HG03097 (cell line): ENCODE measurements at regions not wholly inside any gene's neighbourhood (a gene's known extent, or its start where the extent isn't known, plus 50 kb on each side); places are given as distances from the start of the nearest gene placed in this dataset.
"Not testable (repeated sequence)": the region's sequence is repeated elsewhere in the genome, so short reads cannot be mapped to it uniquely, and the experiment has no call there.

Experiments used
- ATAC-seq: cut with Tn5 transposase; IDR thresholded peaks from one replicate; pipeline ENCODE4 v1.9.1; 2021; ENCODE audit not compliant: unreplicated experiment, low FRiP score

DNA sequence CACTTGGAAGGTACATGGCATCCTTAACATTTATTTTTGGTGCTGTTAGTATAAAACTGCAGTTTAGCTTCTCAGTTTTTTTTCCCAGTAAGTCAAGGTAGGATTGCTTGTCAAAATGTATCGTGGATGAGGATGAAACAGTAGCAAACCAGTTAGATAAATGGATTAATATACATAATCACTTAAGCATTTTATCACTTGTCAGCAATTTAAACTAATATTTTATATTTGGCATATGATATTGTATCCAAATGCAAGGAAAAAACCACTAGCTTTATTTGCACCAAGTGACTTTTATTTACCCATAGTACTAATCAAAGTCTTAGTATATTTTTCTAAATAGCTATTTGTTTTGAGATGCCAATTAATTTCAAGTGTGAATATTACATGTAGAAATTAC is 137.7 kb upstream of the XIRP2 start:
- no peak for ATAC-seq

DNA sequence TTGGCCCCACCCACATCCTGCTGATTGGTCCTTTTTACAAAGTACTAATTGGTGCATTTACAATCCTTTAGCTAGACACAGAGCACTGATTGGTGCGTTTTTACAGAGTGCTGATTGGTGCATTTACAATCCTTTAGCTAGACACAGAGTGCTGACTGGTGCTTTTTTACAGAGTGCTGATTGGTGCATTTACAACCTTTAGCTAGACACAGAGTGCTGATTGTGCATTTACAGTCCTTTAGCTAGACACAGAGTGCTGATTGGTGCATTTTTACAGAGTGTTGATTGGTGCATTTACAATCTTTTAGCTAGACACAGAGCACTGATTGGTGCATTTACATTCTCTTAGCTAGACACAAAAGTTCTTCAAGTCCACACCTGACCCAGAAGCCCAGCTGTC is 144.2 kb upstream of the XIRP2 start:
- ATAC-seq = not testable (repeated sequence)

DNA sequence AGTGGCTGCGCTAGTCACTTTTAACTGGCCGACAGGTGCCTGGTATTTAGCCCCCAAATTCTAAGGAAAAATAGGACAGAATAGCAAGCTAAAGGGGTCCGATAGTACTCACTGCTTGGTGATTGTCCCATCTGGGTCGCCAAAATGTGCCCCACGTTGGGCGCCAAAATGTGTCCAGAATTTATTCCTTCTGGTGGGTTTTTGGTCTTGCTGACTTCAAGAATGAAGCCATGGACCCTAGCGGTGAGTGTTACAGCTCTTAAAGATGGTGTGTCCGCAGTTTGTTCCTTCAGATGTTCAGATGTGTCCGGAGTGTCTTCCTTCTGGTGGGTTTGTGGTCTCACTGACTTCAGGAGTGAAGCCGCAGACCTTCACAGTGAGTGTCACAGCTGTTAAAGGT is 144.8 kb upstream of the XIRP2 start:
- not testable (repeated sequence) for ATAC-seq

DNA sequence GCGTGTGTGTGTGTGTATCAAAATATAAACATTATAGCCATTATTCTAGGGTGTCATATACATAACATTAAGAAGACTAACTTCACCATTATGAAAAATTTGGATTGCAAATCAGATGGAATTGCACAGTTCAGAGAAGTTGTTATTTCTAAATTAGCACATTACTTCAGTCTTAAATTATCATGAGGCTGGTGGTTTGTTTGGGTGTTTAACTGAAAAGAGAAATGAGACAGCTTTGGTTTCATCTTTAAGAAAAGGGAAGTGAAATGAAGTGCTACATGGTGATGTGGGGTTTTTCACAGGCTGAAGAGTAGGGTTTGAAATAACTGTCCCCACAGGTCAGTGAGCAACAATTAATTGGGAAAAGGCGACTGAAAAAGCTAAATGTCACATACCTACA is 161.2 kb upstream of the XIRP2 start:
- ATAC-seq = peak; percentile 99

DNA sequence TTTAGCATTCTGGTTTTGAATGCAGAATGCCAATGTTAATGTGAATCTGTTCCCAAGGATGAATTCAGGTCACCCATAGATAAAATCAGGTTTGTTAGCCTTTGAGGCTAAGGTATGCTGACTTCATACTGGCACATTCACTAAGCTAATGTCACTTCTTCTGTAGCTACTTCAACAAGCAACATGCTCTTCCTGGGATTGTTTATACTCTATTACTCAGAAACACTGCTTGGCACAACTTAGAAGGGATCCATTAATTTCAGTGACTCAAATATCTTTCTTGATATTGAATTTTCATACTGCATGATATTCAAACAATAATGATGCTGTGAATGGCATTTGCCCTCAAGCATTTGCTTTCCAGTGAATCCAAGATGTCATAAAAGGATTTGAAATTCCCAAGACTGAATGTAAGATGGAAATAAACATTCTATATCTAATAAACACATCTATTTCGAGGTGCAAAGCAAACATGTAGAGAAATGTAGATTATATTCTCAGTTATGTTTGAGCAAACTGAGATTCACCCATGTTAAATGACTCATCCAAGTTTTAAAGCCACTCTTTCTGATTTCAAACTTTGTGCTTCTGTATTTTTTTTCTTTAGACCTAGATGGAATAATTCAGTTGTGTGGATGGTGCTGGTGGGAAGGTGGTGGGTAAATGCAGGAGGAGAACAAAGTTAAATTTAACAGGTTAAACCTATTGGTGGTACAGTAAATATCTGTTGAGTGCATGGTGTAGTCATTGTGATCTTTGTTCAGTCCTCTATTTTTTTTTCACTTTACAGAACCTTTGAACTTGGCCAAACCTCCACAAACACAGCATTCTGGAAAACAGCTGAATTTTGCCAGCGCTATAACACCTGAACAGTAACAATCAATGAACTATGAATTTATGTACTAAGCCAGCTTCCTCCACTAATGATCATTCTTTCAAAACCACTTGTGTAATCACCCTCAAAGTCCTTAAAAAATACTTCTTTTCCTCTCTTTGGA is 162.1 kb upstream of the XIRP2 start:
- ATAC-seq = peak; percentile 4

DNA sequence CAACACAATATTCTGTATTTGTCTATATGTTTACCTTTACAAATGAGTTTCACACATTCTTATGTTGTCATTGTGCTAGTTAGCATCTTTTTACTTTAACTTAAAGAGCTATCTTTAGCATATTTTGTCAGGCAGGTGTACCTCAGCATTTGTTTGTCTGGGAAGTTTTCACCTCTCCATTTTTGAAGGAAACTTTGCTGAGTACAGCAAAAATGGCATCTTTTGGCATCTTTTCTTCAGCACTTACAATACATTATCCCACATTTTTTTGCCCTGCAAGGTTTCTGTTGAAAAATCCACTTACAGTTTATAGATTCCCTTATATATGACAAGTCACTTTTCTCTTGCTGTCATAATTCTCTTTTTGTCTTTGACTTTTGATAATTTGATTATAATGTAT is 171.3 kb upstream of the XIRP2 start:
- no peak for ATAC-seq

DNA sequence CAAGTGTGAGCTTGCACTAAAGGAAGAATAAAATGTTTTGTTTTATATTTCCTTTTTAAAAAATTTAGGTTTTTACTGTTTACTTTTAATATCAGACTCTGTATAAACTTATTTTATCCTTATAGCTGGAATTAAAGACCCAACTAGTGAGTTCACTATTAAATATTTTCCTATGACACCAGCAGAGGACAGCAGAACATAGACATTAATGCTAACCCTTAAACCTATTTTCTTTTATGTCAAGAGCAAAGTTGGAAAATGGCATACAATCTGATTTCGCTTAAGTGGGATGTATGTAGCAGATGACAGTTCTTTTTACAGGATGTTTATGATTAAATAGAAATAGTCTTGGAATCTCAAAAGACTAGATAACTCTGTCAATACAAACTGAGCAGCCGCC is 188.2 kb upstream of the XIRP2 start:
- no peak for ATAC-seq

DNA sequence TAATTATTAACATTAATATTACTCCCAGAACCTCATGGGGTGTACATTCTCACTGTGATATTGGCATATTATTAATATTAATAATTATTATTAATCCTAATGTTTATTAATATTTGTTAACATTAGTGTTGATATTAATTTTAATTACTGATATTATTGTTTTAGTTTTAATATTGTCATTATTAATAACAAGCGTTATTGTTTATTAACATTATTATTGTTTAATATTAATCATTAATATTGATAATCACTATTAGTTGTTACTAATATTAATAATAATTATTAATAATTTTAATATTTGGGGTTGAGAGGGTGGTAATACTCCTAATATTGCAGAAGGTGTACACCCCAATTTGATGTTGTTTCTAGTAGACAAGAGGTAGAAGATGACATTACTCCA is 193.1 kb upstream of the XIRP2 start:
- no peak for ATAC-seq

DNA sequence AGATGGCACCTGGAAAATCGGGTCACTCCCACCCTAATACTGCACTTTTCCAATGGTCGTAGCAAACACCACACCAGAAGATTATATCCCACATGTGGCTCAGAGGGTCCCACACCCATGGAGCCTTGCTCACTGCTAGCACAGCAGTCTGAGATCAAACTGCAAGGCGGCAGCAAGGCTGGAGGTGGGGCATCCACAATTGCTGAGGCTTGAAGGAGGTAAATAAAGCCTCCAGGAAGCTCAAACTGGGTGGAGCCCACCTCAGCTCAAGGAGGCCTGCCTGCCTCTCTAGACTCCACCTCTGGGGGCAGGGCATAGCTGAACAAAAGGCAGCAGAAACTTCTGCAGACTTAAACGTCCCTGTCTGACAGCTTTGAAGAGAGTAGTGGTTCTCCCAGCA is 192.0 kb upstream of the SCN7A start:
- ATAC-seq = not testable (repeated sequence)

DNA sequence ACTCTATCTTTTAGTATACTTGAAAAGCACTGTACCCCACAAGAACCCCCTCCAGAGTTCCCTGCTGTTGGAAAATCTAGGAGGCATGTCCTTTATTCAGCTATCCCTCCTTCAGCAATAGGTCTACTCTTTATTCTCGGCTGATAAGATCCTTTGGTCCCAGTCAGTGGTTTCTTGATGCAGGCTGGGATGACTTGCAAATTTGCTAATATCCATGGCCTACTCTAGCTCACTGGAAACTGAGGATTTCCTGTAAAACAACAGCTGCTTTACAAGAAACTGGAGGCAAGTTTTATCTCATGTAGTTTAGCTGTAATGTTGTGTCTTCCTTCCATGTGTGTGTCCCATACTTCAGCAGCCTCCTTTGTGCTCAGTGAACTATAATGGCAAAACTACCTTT is 183.9 kb upstream of the SCN7A start:
- no peak for ATAC-seq

DNA sequence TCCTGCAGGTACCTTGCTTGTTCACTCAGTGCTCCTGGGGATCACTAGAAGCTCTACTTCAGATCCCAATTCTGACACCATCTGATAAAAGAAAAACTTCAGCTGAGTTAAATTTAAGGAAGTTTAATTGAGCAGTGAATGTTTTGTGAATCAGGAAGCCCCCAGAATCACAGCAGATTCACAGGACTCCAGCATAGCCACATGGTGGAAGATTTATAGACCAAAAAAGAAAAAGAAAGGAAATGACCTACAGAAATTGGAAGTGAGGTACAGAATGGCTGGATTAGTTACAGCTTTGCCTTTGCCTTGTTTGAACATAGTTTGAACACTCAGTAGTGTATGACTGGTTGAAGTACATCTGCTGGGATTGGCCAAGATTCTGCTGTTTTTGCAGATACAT is 182.7 kb upstream of the SCN7A start:
- no peak for ATAC-seq

DNA sequence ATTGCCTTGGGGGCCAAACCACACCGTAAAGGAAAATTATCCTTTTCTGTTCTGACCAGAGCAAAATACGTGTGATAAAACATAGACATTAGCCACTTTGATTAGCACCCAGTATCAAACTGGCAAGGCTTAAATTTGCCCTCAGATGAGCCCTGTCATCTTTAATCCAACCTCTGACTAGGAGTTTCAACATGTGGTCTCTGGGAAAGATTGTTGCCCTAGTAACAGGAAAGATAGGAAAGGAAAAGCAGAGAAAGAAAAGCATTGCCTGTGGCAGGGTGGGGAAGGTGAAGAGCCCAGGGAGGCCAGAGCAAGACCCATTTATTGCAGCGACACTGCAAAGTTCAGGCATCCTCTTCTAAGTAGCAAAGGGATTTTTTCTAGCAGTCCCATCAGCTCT is 181.5 kb upstream of the SCN7A start:
- ATAC-seq = no peak

DNA sequence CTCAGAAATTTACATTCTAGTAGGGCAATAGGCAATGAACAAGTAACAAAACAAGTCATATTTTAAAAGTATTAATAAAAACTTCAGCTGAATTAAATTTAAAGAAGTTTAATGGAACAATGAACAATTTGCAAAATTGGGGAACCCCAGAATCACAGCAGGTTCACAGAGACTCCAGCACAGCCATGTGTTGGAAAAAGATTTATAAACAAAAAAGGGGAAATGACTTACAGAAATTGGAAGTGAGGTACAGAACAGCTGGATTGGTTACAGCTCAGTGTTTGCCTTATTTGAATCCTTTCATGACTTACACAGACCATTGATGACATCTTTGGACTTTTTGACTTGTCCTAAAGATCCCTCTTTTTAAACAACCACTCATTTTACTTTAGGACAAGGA is 179.9 kb upstream of the SCN7A start:
- no peak for ATAC-seq

DNA sequence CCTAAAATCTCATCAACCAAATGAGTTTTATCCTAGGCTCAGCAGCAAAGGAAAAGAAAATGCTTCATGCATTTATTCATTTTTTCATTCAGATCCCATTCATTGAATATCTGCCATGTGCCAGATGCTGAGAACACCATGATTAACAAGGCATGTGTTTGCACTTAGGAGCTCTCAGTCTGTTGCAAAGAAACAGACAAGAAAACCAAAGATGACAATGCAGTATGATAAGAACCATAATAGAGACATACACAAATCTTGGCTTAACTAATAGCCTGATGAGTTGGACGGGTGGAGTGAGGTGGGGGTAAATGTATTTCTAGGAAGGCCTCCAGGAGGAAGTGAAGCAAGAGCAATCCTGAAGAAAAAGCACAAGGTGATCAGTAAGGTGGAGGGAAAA is 177.8 kb upstream of the SCN7A start:
- no peak for ATAC-seq

DNA sequence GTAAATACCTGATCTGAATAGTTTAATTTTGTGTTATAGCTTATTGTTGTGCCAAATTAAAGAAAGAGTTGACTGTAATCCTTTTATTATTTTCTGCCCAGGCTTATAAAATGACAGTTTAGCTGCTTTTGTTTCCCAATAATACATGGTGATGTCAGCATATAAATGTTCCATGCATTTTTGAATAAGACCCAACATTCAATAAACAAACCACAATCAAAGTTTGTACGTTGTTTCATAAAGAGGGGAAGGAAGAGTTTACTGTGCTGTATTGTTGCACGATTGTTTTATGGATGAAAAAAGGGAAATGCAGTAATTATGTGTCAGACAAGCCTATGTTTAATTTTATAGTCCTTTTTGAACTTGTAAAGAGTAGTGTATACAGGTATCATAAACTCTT is 177.2 kb upstream of the SCN7A start:
- no peak for ATAC-seq

DNA sequence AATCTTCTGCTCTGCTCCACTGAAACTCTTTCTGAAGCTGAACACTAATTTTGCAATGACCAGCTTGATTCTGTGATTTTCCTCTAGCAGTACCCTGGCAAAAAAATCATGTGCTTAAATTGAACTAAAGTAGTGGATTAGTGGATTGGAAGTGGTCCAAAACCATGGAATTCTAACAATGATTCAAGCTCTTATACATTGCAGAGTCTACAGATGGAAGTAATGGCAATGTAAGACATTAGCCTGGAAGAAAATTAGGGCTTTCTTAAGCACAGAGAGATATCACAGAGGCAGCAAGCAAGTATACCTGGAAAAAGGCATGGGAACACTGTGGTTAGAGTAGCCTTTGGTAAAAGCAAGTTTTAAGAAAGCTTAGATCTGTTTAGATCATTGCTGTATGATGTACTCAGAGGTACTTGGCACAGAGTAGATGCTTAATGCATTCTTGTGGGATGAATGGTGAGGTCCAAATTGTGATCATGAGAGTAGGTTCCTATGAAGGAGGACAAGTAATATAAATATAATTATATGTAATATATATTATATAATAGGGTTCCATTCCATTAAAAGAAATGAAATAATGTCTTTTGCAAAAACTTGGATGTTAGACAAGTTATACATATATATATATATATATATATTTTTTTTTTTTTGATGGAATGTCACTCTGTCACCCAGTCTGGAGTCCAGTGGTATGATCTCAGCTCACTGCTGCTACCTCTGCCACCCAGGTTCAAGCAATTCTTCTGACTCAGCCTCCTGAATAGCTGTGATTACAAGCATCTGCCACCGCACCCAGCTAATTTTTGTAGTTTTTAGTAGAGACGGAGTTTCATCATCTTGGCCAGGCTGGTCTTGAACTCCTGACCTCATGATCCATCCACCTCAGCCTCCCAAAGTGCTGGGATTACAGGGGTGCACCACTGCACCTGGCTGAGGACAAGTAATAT is 172.2 kb upstream of the SCN7A start:
- no peak for ATAC-seq

DNA sequence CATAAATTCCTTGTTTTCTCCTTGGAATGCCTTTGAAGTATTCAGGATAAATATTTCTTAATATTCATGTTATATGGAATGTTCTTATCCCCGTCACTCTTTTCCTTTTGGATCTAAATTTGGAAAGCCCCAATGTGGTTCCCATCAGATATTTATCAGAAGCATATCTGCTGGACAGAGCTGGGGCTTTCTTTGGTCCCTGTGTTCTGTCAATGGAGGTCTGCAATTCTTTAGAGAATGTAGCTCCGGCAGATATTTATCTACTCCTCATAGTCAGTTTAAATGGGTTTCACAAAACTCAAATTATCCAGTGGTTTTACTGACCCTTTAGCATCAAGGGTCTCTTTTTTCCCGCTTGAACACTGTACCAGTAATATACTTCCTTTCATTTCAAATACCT is 167.8 kb upstream of the SCN7A start:
- no peak for ATAC-seq

DNA sequence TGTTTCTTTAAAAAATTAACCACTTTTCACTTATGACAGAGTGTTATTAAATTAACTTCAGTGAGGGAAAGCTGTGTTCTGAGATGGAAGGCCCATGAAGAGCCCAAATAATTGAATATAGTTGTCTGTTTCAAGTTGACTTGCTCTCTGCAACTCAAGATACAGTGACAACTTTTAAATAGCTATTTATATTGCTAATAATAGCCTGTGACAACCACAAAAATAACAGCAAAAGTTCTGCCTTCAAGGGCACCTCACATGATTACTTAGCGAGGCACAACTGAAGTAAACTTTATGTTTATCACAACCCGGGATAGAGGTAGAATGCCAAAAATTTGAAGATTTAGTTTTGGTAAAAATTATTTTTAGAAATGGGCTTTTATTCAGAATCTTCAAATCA is 167.3 kb upstream of the SCN7A start:
- no peak for ATAC-seq

DNA sequence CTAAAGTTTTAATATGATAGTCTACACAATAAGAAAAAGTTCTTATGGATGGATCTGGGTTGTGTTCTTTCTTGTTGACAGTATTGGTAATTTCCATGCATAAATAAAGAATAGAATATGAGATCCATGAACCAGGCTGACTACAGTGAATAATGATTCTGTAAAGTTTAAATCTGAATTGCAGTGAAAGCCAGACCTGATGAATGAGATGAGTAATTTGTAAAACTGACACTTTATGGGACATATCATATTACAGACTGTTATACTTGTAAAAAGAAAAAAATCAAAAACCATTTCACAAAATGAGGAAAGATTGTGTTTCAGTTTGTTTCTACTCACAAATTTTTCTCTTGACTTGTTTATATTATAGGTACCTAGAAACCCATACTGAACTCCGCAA is 164.9 kb upstream of the SCN7A start:
- no peak for ATAC-seq

DNA sequence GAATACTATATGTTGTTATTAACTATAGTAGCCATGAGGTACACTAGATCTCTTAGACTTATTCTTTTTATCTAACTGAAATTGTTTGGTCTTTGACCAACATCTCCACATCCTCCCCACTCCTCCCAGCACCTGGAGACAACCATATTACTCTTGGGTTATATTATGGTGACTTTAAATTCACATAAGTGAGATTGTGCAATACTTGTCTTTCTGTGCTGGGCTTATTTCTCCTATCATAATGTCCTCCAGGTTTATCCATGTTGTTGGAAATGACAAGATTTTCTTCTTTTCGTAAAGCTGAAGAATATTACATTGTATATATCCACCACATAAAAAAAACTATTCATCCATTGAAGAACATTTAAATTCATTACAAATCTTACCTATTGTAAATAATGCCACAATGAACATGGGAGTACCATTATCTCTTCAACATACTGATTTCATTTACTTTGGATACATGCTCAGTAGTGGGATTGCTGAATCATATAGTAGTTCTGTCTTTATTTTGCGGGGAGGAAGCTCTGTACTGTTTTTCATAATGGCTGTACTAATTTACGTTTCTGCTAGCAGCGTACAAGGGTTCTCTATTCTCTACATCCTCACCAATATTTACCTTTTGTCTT is 159.2 kb upstream of the SCN7A start:
- ATAC-seq = no peak

DNA sequence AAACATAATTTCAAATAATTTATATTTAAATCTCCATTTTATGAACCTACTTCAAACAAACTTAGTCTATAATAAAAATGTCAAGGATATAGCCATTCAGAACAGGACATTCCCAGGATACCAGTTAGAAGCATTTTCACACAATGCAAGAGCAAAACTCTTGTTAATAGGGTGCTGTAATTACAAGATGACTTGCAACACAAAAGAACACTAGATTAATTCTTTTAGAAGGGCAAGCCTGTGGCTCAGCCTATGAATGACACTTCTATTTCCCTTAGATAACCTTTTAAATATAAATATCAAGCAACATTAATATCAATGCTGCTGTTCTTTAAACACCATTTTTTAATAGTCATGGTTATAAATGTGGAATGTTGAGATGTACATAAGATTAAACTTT is 157.9 kb upstream of the SCN7A start:
- no peak for ATAC-seq
